ENCODE measurements at regions not wholly inside any gene's neighbourhood (a gene's known extent, or its start where the extent isn't known, plus 50 kb on each side); places are given as distances from the start of the nearest gene placed in this dataset.

GRCh38 chr18:5653802-5654201 lies 110.0 kb upstream of the EPB41L3 start:
- Histone ChIP-seq H3K27ac (ENCODE audit: low read depth in 1 of 2, low read length in 2 of 2) (no peak overlapping the region), H3K36me3 (ENCODE audit: insufficient read depth, low read length) (no peaks in the 10 kb centered on the region), H3K9me3 (ENCODE audit: control insufficient read depth in 1 of 2, insufficient read depth in 1 of 2, low read length in 2 of 2) (no peaks in the 10 kb centered on the region), H3K4me1 (ENCODE audit: insufficient read depth, low read length) (no peaks in the 10 kb centered on the region), H3K4me3 (ENCODE audit: low read length) (no peak overlapping the region), H3K27me3 (ENCODE audit: control insufficient read depth in 1 of 2, insufficient read depth in 2 of 2, low read length in 2 of 2) (no peaks in the 10 kb centered on the region)
- Mint-ChIP-seq H3K4me3 (no peak overlapping the region), H3K4me1 (ENCODE audit: low read depth) (no peaks in the 10 kb centered on the region), H3K27me3 (peaks cover 13% of the 10 kb centered on the region), H3K9me3 (no peaks in the 10 kb centered on the region), H3K27ac (no peak overlapping the region), H3K36me3 (ENCODE audit: low read depth) (no peaks in the 10 kb centered on the region)
- DNase-seq = no peak
- CTCF ChIA-PET = no interaction called here
- POLR2A ChIA-PET = no interaction called here
- no peak for TF ChIP-seq CTCF (IDR thresholded peaks at IDR 0.05)
- intact Hi-C loops (cut with DNase I, micrococcal nuclease) = no loop called here
- ATAC-seq (ENCODE audit: poor library complexity) = no peak

GRCh38 chr18:5651736-5652135 lies 107.9 kb upstream of the EPB41L3 start:
- Mint-ChIP-seq H3K4me1 (ENCODE audit: low read depth) (no peaks in the 10 kb centered on the region), H3K36me3 (ENCODE audit: low read depth) (no peaks in the 10 kb centered on the region), H3K4me3 (no peak overlapping the region), H3K27me3 (peaks cover 11% of the 10 kb centered on the region), H3K9me3 (no peaks in the 10 kb centered on the region), H3K27ac (no peak overlapping the region)
- DNase-seq (no peak), ATAC-seq (ENCODE audit: poor library complexity) (no peak)
- no peaks in the 10 kb centered on the region for H3K27me3 ChIP-seq (ENCODE audit: control insufficient read depth in 1 of 2, insufficient read depth in 2 of 2, low read length in 2 of 2)
- no peak overlapping the region for H3K27ac ChIP-seq (ENCODE audit: low read depth in 1 of 2, low read length in 2 of 2)
- no peak overlapping the region for H3K4me3 ChIP-seq (ENCODE audit: low read length)
- TF ChIP-seq CTCF (IDR thresholded peaks at IDR 0.05) = no peak
- H3K4me1 ChIP-seq (ENCODE audit: insufficient read depth, low read length) = no peaks in the 10 kb centered on the region
- intact Hi-C loops (cut with DNase I, micrococcal nuclease) = no loop called here
- ChIA-PET POLR2A (no interaction called here), CTCF (interaction anchor here (1.5 kb wide), 1 partner anchor 13 kb away, joined by 5 read pairs; no protein-coding TSS in a partner anchor)
- H3K36me3 ChIP-seq (ENCODE audit: insufficient read depth, low read length) = no peaks in the 10 kb centered on the region
- H3K9me3 ChIP-seq (ENCODE audit: control insufficient read depth in 1 of 2, insufficient read depth in 1 of 2, low read length in 2 of 2) = no peaks in the 10 kb centered on the region

- ATAC-seq (ENCODE audit: poor library complexity) = no peak
- Mint-ChIP-seq H3K9me3 (no peaks in the 10 kb centered on the region), H3K27ac (no peak overlapping the region), H3K4me3 (no peak overlapping the region), H3K36me3 (ENCODE audit: low read depth) (no peaks in the 10 kb centered on the region), H3K27me3 (peaks cover 21% of the 10 kb centered on the region), H3K4me1 (ENCODE audit: low read depth) (no peaks in the 10 kb centered on the region)
- intact Hi-C loops (cut with DNase I, micrococcal nuclease) = no loop called here
- CTCF ChIA-PET = no interaction called here
- no peak for TF ChIP-seq CTCF (IDR thresholded peaks at IDR 0.05)
- no peaks in the 10 kb centered on the region for H3K36me3 ChIP-seq (ENCODE audit: insufficient read depth, low read length)
- DNase-seq = no peak
- no peaks in the 10 kb centered on the region for H3K9me3 ChIP-seq (ENCODE audit: control insufficient read depth in 1 of 2, insufficient read depth in 1 of 2, low read length in 2 of 2)
- POLR2A ChIA-PET = no interaction called here
- no peak overlapping the region for H3K4me3 ChIP-seq (ENCODE audit: low read length)
- H3K27me3 ChIP-seq (ENCODE audit: control insufficient read depth in 1 of 2, insufficient read depth in 2 of 2, low read length in 2 of 2) = peaks cover 0 to 4% of the 10 kb centered on the region in 2 experiments
- no peaks in the 10 kb centered on the region for H3K4me1 ChIP-seq (ENCODE audit: insufficient read depth, low read length)
- H3K27ac ChIP-seq (ENCODE audit: low read depth in 1 of 2, low read length in 2 of 2) = no peak overlapping the region
These were observed 105.6 kb upstream of the EPB41L3 start for GRCh38 chr18:5649439-5649838.
